CD4-positive, alpha-beta T cell (primary cell): ENCODE measurements at regions not wholly inside any gene's neighbourhood (a gene's known extent, or its start where the extent isn't known, plus 50 kb on each side); places are given as distances from the start of the nearest gene placed in this dataset.

ENCODE experiments used
- ATAC-seq: fragments of 200-7000 bp; cut with Tn5 transposase; one replicate; pipeline ENCODE4 v1.10.0; 2022; ENCODE audit warnings: mild to moderate bottlenecking; ENCODE audit not compliant: poor library complexity
- CTCF ChIA-PET: fragments of 350-600 bp; sonication (Branson Sonifier 250); formaldehyde crosslinking; loops from one replicate; lab custom pipeline; 2021; ENCODE audit warnings: antibody characterized with exemption, inconsistent platforms; lab: Charles Lee
- POLR2A ChIA-PET: fragments of 350-600 bp; sonication (Branson Sonifier 250); formaldehyde crosslinking; loops from one replicate; lab custom pipeline; 2021; ENCODE audit warnings: antibody characterized with exemption, inconsistent platforms; lab: Charles Lee
- DNase-seq, 14 experiments: peaks; one replicate each; pipeline ENCODE4 v3.0.0-alpha.2; 2013 to 2020; ENCODE audit warnings: mixed read lengths in 2 of 14
- H3K27ac ChIP-seq, 2 donors: one replicate each; pipeline versions ENCODE4 v1.5.1 to v1.7.0; 2013; ENCODE audit warnings: low read length in 2 of 2, low read depth in 1 of 2, mild to moderate bottlenecking in 1 of 2
- H3K27me3 ChIP-seq, 2 experiments: 1 replicate in 1 of 2; 2 replicates in 1 of 2; pipeline versions ENCODE4 v1.6.1 to v1.7.0; 2013; ENCODE audit warnings: low read length in 2 of 2, control low read depth in 1 of 2, mild to moderate bottlenecking in 1 of 2, moderate library complexity in 1 of 2; ENCODE audit not compliant: insufficient read depth in 2 of 2, control insufficient read depth in 1 of 2
- H3K36me3 ChIP-seq: one replicate; pipeline ENCODE4 v1.6.1; 2013; ENCODE audit warnings: low read length, control low read depth; ENCODE audit not compliant: insufficient read depth
- H3K4me1 ChIP-seq: one replicate; pipeline ENCODE4 v1.6.1; 2013; ENCODE audit warnings: low read length, control low read depth; ENCODE audit not compliant: insufficient read depth
- H3K4me3 ChIP-seq: one replicate; pipeline ENCODE4 v1.5.1; 2013; ENCODE audit warnings: mild to moderate bottlenecking, low read length, moderate library complexity
- H3K9me3 ChIP-seq, 2 experiments: 1 replicate in 1 of 2; 2 replicates in 1 of 2; pipeline versions ENCODE4 v1.6.1 to v1.7.0; 2013; ENCODE audit warnings: low read length in 2 of 2, mild to moderate bottlenecking in 2 of 2, control low read depth in 1 of 2, moderate library complexity in 1 of 2; ENCODE audit not compliant: control insufficient read depth in 1 of 2, insufficient read depth in 1 of 2
- H3K27ac Mint-ChIP-seq: one replicate; pipeline ENCODE4 v1.8.0; 2020; ENCODE audit warnings: mixed read lengths
- H3K27me3 Mint-ChIP-seq: one replicate; pipeline ENCODE4 v1.8.0; 2021; ENCODE audit warnings: mixed read lengths
- H3K36me3 Mint-ChIP-seq: one replicate; pipeline ENCODE4 v1.8.0; 2021; ENCODE audit warnings: low read depth, mixed read lengths
- H3K4me1 Mint-ChIP-seq: one replicate; pipeline ENCODE4 v1.8.0; 2021; ENCODE audit warnings: low read depth, mixed read lengths
- H3K4me3 Mint-ChIP-seq: one replicate; pipeline ENCODE4 v1.8.0; 2020; ENCODE audit warnings: mild to moderate bottlenecking, mixed read lengths
- H3K9me3 Mint-ChIP-seq: one replicate; pipeline ENCODE4 v1.8.0; 2020; ENCODE audit warnings: mixed read lengths
- intact Hi-C, 2 experiments: fragments of 100-400 bp; cut with DNase I in 1 of 2; cut with micrococcal nuclease in 1 of 2; formaldehyde crosslinking; loops; one replicate each; pipeline versions ENCODE4 v1.15.1 to v1.9.0; 2023 to 2025; cut with DNase I, micrococcal nuclease
- TF ChIP-seq, protein P1 (sequence below): fragments of 200-600 bp; IDR thresholded peaks from one replicate; pipeline ENCODE4 v1.8.0; 2022; ENCODE audit warnings: antibody characterized with exemption, mild to moderate bottlenecking

DNA sequence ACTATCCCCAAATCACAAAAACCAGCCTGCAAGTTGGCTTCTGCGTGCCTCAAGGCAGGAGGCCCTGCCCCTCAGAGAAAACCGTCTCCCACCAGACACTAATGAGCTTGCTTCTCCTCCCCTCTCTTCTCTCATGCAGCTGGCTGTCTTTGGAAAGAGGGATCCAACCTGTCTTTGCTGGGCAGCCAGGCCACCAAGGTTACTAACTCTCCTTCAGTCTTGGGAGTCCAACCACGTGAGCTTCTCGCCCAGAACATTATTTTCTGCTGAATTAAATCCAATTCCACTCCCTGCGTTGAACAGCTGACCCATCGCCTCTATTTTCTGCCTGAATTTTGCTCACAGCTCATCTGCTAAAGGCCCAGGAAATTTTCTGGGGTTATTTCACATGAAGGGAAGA lies 291.3 kb upstream of the NCKAP5 start:
- TF ChIP-seq, protein P1, sequence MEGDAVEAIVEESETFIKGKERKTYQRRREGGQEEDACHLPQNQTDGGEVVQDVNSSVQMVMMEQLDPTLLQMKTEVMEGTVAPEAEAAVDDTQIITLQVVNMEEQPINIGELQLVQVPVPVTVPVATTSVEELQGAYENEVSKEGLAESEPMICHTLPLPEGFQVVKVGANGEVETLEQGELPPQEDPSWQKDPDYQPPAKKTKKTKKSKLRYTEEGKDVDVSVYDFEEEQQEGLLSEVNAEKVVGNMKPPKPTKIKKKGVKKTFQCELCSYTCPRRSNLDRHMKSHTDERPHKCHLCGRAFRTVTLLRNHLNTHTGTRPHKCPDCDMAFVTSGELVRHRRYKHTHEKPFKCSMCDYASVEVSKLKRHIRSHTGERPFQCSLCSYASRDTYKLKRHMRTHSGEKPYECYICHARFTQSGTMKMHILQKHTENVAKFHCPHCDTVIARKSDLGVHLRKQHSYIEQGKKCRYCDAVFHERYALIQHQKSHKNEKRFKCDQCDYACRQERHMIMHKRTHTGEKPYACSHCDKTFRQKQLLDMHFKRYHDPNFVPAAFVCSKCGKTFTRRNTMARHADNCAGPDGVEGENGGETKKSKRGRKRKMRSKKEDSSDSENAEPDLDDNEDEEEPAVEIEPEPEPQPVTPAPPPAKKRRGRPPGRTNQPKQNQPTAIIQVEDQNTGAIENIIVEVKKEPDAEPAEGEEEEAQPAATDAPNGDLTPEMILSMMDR, result no peak
- Histone ChIP-seq H3K27me3 (peaks cover 0 to 3% of the 10 kb centered on the region in 2 experiments), H3K4me3 (no peak overlapping the region), H3K9me3 (no peaks in the 10 kb centered on the region), H3K4me1 (no peaks in the 10 kb centered on the region), H3K27ac (no peak overlapping the region), H3K36me3 (no peaks in the 10 kb centered on the region)
- POLR2A ChIA-PET, result no interaction called here
- intact Hi-C loops, result no loop called here
- ATAC-seq (no peak), DNase-seq (no peak)
- no peaks in the 10 kb centered on the region for H3K4me1 Mint-ChIP-seq
- peaks cover 21% of the 10 kb centered on the region for H3K27me3 Mint-ChIP-seq
- no peaks in the 10 kb centered on the region for H3K9me3 Mint-ChIP-seq
- no peak overlapping the region for H3K4me3 Mint-ChIP-seq
- CTCF ChIA-PET, result no interaction called here
- no peaks in the 10 kb centered on the region for H3K36me3 Mint-ChIP-seq
- no peak overlapping the region for H3K27ac Mint-ChIP-seq

DNA sequence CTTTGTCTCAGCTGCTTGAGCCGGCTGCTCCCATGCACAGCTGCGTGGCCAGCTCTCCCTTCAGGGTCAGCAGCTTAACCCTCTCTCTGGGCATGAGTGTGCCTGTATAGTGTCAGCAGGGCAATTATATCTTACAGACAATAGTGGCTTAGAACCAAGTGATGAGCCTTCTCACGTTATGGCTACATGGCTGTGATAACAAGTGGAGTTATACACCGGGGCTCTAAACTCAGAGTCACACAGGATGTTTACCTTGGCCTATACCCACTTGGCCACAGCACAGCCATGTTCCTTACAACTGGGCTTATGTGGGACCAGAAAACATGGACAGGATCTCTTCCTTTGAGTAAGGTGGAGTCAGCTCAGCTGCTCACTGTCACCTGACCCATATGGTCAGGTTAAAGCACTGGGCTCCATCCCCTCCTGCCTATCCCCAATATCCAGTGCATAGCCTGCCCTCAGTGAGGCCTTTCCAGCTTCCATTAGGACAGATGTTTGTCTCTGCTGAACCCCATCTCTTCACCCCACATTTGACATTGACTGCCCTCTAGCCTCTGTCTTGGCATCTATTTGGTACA lies 294.2 kb upstream of the NCKAP5 start:
- no peaks in the 10 kb centered on the region for H3K36me3 Mint-ChIP-seq
- H3K4me3 Mint-ChIP-seq, result no peak overlapping the region
- H3K9me3 Mint-ChIP-seq, result no peaks in the 10 kb centered on the region
- intact Hi-C loops, result no loop called here
- ChIA-PET POLR2A (no interaction called here), CTCF (no interaction called here)
- Histone ChIP-seq H3K27me3 (peaks cover 0 to 10% of the 10 kb centered on the region in 2 experiments), H3K27ac (no peak overlapping the region), H3K36me3 (no peaks in the 10 kb centered on the region), H3K4me1 (no peaks in the 10 kb centered on the region), H3K9me3 (no peaks in the 10 kb centered on the region), H3K4me3 (no peak overlapping the region)
- ATAC-seq, result no peak
- no peak overlapping the region for H3K27ac Mint-ChIP-seq
- TF ChIP-seq, protein P1, result no peak
- DNase-seq, result no peak
- H3K4me1 Mint-ChIP-seq, result no peaks in the 10 kb centered on the region
- peaks cover 34% of the 10 kb centered on the region for H3K27me3 Mint-ChIP-seq

DNA sequence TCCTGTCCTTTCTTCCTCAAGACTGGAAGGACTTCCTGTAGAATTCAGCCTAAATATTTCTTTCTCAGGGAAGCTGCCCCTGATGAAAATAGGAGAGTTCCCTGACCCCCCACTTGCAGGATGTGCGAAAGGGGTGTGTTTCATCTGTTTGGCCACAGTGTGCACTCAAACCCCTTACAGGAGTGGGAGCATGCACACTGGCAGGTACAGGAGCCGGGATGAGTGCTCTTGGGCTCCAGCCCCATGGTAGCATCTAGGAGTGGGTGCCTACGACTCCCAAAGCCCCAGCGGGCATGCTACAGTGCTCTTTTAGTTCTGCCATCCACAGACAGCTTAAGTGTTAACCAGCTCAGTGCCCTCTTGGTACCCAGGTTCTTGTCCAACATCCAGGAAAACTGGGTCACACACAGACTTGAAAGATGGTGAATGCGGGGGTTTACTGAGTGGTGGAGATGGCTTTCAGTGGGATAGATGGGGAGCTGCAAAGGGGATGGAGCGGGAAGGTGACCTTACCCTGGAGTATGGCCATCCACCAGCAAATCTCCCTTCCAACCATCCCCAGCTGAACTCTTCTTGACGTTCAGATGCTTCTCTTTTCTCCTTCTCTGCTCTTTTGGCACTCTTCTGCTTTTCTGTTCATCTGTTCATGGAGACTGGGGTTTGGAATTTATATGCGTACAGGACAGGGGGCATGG lies 295.0 kb upstream of the NCKAP5 start:
- Histone ChIP-seq H3K4me3 (no peak overlapping the region), H3K9me3 (no peaks in the 10 kb centered on the region), H3K27me3 (peaks cover 0 to 10% of the 10 kb centered on the region in 2 experiments), H3K27ac (no peak overlapping the region), H3K36me3 (no peaks in the 10 kb centered on the region), H3K4me1 (no peaks in the 10 kb centered on the region)
- TF ChIP-seq, protein P1, result no peak
- Mint-ChIP-seq H3K27me3 (peaks cover 40% of the 10 kb centered on the region), H3K4me3 (no peak overlapping the region), H3K9me3 (no peaks in the 10 kb centered on the region), H3K36me3 (no peaks in the 10 kb centered on the region), H3K4me1 (no peaks in the 10 kb centered on the region), H3K27ac (no peak overlapping the region)
- intact Hi-C loops, result no loop called here
- DNase-seq, result no peak
- ChIA-PET CTCF (no interaction called here), POLR2A (no interaction called here)
- ATAC-seq, result no peak
